ENCODE measurements at regions not wholly inside any gene's neighbourhood (a gene's known extent, or its start where the extent isn't known, plus 50 kb on each side); places are given as distances from the start of the nearest gene placed in this dataset.

- H3K4me3 ChIP-seq (ENCODE audit: low read length): no peak overlapping the region
- no peak overlapping the region for H3K4me2 ChIP-seq (ENCODE audit: low read length)
- TF ChIP-seq CTCF (IDR thresholded peaks at IDR 0.05; ENCODE audit: low read depth, low read length, poor library complexity, severe bottlenecking): no peak
- no peak for TF ChIP-seq EZH2phosphoT487 (IDR thresholded peaks at IDR 0.05; ENCODE audit: borderline replicate concordance, low read length)
- no peak overlapping the region for H3K27ac ChIP-seq (ENCODE audit: low read depth, low read length)
- no peaks in the 10 kb centered on the region for H3K36me3 ChIP-seq (ENCODE audit: control insufficient read depth, low read length)
- no peaks in the 10 kb centered on the region for H3K9me3 ChIP-seq (ENCODE audit: control insufficient read depth, insufficient read depth, low read length)
- H3K27me3 ChIP-seq (ENCODE audit: control insufficient read depth, low read length): no peaks in the 10 kb centered on the region
- H3K79me2 ChIP-seq (ENCODE audit: control insufficient read depth, low read length): no peaks in the 10 kb centered on the region
- no peaks in the 10 kb centered on the region for H4K20me1 ChIP-seq (ENCODE audit: control insufficient read depth, insufficient read depth, low read depth, low read length)
- H3K4me1 ChIP-seq (ENCODE audit: control insufficient read depth, low read length): peaks cover 24% of the 10 kb centered on the region
- peaks cover 8% of the 10 kb centered on the region for H3F3A ChIP-seq (ENCODE audit: control insufficient read depth, insufficient read depth)
- no peaks in the 10 kb centered on the region for H3K9me2 ChIP-seq (replicated peaks; ENCODE audit: control insufficient read depth, low read length)
Observed at GRCh38 chr5:68405026-68405684, 189.6 kb downstream of the PIK3R1 start.

GRCh38 chr5:68405784-68406743, 190.5 kb downstream of the PIK3R1 start:
- H3K9me3 ChIP-seq (ENCODE audit: control insufficient read depth, insufficient read depth, low read length): no peaks in the 10 kb centered on the region
- no peaks in the 10 kb centered on the region for H3K9me2 ChIP-seq (replicated peaks; ENCODE audit: control insufficient read depth, low read length)
- peaks cover 8% of the 10 kb centered on the region for H3F3A ChIP-seq (ENCODE audit: control insufficient read depth, insufficient read depth)
- no peaks in the 10 kb centered on the region for H3K79me2 ChIP-seq (ENCODE audit: control insufficient read depth, low read length)
- H3K4me2 ChIP-seq (ENCODE audit: low read length): peak overlapping the region; percentile 47
- no peak overlapping the region for H3K27ac ChIP-seq (ENCODE audit: low read depth, low read length)
- peaks cover 24% of the 10 kb centered on the region for H3K4me1 ChIP-seq (ENCODE audit: control insufficient read depth, low read length)
- no peaks in the 10 kb centered on the region for H3K36me3 ChIP-seq (ENCODE audit: control insufficient read depth, low read length)
- H3K4me3 ChIP-seq (ENCODE audit: low read length): no peak overlapping the region
- TF ChIP-seq CTCF (IDR thresholded peaks at IDR 0.05; ENCODE audit: low read depth, low read length, poor library complexity, severe bottlenecking): no peak
- no peak for TF ChIP-seq EZH2phosphoT487 (IDR thresholded peaks at IDR 0.05; ENCODE audit: borderline replicate concordance, low read length)
- no peaks in the 10 kb centered on the region for H3K27me3 ChIP-seq (ENCODE audit: control insufficient read depth, low read length)
- no peaks in the 10 kb centered on the region for H4K20me1 ChIP-seq (ENCODE audit: control insufficient read depth, insufficient read depth, low read depth, low read length)

- Histone ChIP-seq H3K9me3 (ENCODE audit: control insufficient read depth, insufficient read depth, low read length) (no peaks in the 10 kb centered on the region), H3K9me2 (replicated peaks; ENCODE audit: control insufficient read depth, low read length) (no peaks in the 10 kb centered on the region), H3K27ac (ENCODE audit: low read depth, low read length) (peak overlapping the region; percentile 27; the same call in 1 of the 2 replicates), H3K4me1 (ENCODE audit: control insufficient read depth, low read length) (peaks cover 24% of the 10 kb centered on the region), H3K4me3 (ENCODE audit: low read length) (peak overlapping the region; percentile 37), H3F3A (ENCODE audit: control insufficient read depth, insufficient read depth) (peaks cover 8% of the 10 kb centered on the region), H3K27me3 (ENCODE audit: control insufficient read depth, low read length) (no peaks in the 10 kb centered on the region), H3K36me3 (ENCODE audit: control insufficient read depth, low read length) (no peaks in the 10 kb centered on the region), H3K4me2 (ENCODE audit: low read length) (peak overlapping the region; percentile 47), H3K79me2 (ENCODE audit: control insufficient read depth, low read length) (no peaks in the 10 kb centered on the region), H4K20me1 (ENCODE audit: control insufficient read depth, insufficient read depth, low read depth, low read length) (no peaks in the 10 kb centered on the region)
- TF ChIP-seq EZH2phosphoT487 (IDR thresholded peaks at IDR 0.05; ENCODE audit: borderline replicate concordance, low read length) (no peak), CTCF (IDR thresholded peaks at IDR 0.05; ENCODE audit: low read depth, low read length, poor library complexity, severe bottlenecking) (no peak)
Observed at GRCh38 chr5:68406767-68407241, 191.2 kb downstream of the PIK3R1 start.

All from DOHH2 (cell line).